Muscle layer of colon (tissue), 2 donors: ENCODE measurements at regions not wholly inside any gene's neighbourhood (a gene's known extent, or its start where the extent isn't known, plus 50 kb on each side); places are given as distances from the start of the nearest gene placed in this dataset.
"Not testable (repeated sequence)": the region's sequence is repeated elsewhere in the genome, so short reads cannot be mapped to it uniquely, and the experiment has no call there.

ENCODE experiments used
- H3K27ac ChIP-seq: one replicate; pipeline ENCODE4 v1.7.0; 2013; ENCODE audit warnings: low read depth, mild to moderate bottlenecking, low read length, moderate library complexity
- H3K27me3 ChIP-seq, 2 donors: one replicate each; pipeline ENCODE4 v1.7.0; 2013; ENCODE audit warnings: low read length in 2 of 2, mild to moderate bottlenecking in 2 of 2; ENCODE audit not compliant: insufficient read depth in 2 of 2, control insufficient read depth in 1 of 2
- H3K36me3 ChIP-seq: one replicate; pipeline ENCODE4 v1.7.0; 2013; ENCODE audit warnings: mild to moderate bottlenecking, low read length; ENCODE audit not compliant: insufficient read depth
- H3K4me1 ChIP-seq: one replicate; pipeline ENCODE4 v1.7.0; 2013; ENCODE audit warnings: mild to moderate bottlenecking, low read length; ENCODE audit not compliant: insufficient read depth
- H3K4me3 ChIP-seq, 2 donors: one replicate each; pipeline ENCODE4 v1.7.0; 2013; ENCODE audit warnings: low read length in 2 of 2, low read depth in 1 of 2, mild to moderate bottlenecking in 1 of 2, moderate library complexity in 1 of 2
- H3K9ac ChIP-seq: one replicate; pipeline ENCODE4 v1.7.0; 2013; ENCODE audit warnings: low read length
- H3K9me3 ChIP-seq: one replicate; pipeline ENCODE4 v1.7.0; 2013; ENCODE audit warnings: mild to moderate bottlenecking, low read length
- donor health status: abdominal sarcoma.
- donor health status: Adenocarcinoma of cecum.

DNA sequence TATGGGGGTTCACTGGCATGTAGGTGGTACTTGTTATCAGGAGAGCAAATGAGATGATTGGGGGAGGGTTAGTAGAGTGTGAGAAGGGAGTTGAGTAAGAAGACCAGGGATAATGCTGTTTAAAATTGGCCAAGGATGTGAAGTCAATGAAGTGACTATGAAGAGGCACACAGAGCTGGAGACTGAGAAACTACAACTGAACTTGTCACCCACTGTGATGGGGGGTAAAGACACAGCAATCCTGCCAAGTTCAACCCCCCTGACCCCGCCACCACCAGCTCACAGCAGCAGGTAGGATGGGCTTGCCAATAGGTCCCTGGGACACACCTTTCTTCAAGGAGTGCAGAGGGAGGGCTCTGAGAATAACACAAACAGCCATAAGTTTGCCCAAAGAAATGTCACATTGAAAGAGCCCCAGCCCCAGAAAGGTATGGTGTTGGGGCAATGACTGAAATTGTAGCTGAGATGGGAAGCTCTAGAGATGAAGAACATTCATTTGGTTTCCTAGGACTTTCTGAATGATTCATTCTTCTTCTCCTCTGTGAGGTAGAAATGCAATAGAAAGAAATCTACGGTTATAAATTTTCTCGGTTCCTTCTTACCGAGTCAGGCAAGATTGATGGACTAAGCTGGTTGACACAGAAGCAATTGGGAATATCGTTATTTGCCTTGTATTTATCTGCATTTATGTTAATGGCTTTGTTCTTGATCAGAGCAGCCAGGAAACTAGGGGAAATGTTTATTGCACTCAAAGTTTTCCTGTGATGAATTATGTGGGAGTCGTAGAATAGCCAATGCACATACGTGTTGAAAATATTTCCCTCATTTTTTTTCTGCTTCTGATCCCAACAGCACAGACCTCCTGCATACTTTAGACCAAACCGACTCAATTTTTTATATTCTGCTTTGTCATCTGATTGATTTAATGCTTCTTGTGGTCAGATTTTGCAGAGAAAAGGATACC is 595.2 kb upstream of the CDH11 start:
- Histone ChIP-seq H3K4me3 (no peak overlapping the region), H3K4me1 (no peaks in the 10 kb centered on the region), H3K9ac (no peak overlapping the region), H3K36me3 (no peaks in the 10 kb centered on the region), H3K9me3 (no peaks in the 10 kb centered on the region), H3K27ac (no peak overlapping the region), H3K27me3 (no peaks in the 10 kb centered on the region)

GRCh38 chr16:65713181-65713808 is 591.4 kb upstream of the CDH11 start:
- no peak overlapping the region for H3K9ac ChIP-seq

DNA sequence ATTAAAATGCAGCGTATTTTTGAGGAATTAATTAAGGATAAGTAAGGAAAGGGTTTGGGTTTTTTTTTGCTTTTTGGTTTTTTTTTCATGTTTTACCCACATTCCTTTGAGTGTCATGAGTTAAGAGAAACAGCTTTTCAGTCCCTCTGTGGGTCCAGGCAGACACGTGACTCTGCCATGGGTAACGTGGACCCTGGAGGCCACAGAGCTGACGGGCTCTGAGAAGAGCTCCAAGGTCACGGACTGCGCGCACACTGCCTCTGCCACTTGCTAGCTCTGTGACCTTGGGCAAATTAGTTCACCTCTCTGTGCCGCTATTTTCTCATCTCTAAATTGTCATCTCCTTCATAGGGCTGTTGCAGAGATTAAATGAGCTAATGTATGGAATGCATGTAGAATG is 588.2 kb upstream of the CDH11 start:
- H3K9ac ChIP-seq = no peak overlapping the region
- no peaks in the 10 kb centered on the region for H3K36me3 ChIP-seq
- H3K9me3 ChIP-seq = no peaks in the 10 kb centered on the region
- H3K27me3 ChIP-seq = no peaks in the 10 kb centered on the region
- no peak overlapping the region for H3K4me3 ChIP-seq
- H3K4me1 ChIP-seq = no peaks in the 10 kb centered on the region
- no peak overlapping the region for H3K27ac ChIP-seq

More at GRCh38 chr16:65713181-65713808, 591.4 kb upstream of the CDH11 start:
- no peaks in the 10 kb centered on the region for H3K4me1 ChIP-seq
- H3K27me3 ChIP-seq = no peaks in the 10 kb centered on the region
- no peaks in the 10 kb centered on the region for H3K36me3 ChIP-seq
- no peak overlapping the region for H3K4me3 ChIP-seq
- H3K9me3 ChIP-seq = no peaks in the 10 kb centered on the region
- H3K27ac ChIP-seq = no peak overlapping the region

DNA sequence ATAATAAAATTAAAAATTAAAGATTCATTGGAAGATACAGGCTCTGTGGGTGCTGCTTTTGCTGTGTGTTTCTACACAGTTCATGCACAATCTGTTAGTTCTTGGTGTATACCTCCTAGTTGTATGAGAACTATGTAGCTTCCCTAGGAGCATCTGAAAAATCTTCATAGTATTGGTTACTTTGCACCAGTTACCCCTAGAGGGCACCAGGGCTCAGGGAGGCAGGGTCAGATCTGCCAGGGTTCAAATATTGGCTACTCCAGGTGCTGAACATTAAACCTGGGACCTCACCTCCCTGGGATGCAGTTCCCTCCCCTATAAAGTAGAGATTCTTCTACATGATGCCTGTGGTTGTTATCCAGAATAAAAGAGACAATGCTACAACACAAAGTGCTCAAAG is 583.0 kb upstream of the CDH11 start:
- no peak overlapping the region for H3K27ac ChIP-seq
- no peaks in the 10 kb centered on the region for H3K27me3 ChIP-seq
- no peak overlapping the region for H3K4me3 ChIP-seq
- H3K9me3 ChIP-seq = no peaks in the 10 kb centered on the region
- no peak overlapping the region for H3K9ac ChIP-seq
- no peaks in the 10 kb centered on the region for H3K4me1 ChIP-seq
- H3K36me3 ChIP-seq = no peaks in the 10 kb centered on the region

DNA sequence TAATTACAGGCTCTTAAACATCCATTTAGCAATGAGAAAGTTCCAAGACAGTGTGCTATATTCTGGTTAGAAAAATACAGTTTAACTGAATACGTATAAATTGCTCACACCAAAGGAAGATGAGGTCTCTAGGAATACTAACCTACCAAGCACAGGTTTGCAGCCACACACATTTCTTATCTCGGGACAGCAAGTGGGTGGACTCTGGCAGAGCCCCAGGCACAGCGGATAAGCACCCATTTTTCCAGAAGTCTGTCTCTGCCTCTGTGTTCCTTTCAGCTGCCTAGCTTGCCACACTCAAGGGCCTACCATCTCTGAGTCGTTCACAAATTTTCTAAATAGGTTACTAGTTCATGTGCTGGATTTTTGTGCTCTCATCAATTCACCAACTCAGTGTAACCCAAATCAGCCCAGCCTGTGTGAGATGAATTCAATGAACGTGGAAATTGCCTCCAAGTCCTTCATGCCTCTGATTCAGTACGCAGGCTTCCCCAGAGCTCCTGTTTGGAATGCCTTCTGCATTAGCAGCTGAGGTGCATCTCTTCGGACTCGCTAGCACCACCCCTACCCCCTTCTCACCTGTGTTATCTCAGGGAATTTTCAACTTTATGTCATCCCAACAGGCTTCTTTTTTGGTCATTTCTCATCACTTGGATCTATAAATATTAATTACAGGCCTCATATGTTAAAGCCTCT is 581.0 kb upstream of the CDH11 start:
- Histone ChIP-seq H3K27ac (no peak overlapping the region), H3K36me3 (no peaks in the 10 kb centered on the region), H3K9ac (no peak overlapping the region), H3K27me3 (no peaks in the 10 kb centered on the region), H3K9me3 (no peaks in the 10 kb centered on the region), H3K4me3 (no peak overlapping the region), H3K4me1 (no peaks in the 10 kb centered on the region)

GRCh38 chr16:65700596-65700995 is 578.7 kb upstream of the CDH11 start:
- H3K27ac ChIP-seq = no peak overlapping the region
- no peaks in the 10 kb centered on the region for H3K9me3 ChIP-seq
- H3K36me3 ChIP-seq = no peaks in the 10 kb centered on the region
- H3K4me3 ChIP-seq = no peak overlapping the region
- H3K4me1 ChIP-seq = no peaks in the 10 kb centered on the region
- H3K27me3 ChIP-seq = no peaks in the 10 kb centered on the region
- no peak overlapping the region for H3K9ac ChIP-seq

DNA sequence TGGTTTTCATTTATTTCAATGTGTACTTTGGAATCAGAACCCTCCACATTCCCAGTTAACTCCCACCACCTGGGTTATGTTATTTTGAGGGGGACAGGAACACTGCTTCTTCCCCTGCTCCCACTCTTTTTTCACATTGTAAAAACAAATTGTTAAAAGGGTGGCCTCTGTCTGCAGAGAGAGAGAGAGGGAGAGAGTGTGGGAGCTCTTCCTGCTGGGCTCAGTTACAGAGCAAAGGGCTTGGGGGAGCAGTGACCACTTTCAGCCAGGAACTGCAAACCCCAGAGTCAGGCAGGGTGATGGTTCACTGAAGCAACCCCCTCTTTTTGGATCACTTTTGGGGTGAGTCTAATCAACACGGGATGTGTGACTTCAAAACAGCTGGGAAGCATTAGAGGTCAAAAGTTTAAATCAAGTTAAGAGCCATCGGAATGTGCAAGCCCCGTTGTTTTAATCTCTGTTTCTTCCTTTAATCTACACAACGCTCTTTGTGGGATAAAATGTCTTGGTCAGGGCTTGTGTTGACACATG is 577.0 kb upstream of the CDH11 start:
- Histone ChIP-seq H3K4me3 (no peak overlapping the region), H3K4me1 (no peaks in the 10 kb centered on the region), H3K9ac (no peak overlapping the region), H3K9me3 (no peaks in the 10 kb centered on the region), H3K36me3 (no peaks in the 10 kb centered on the region), H3K27ac (no peak overlapping the region), H3K27me3 (no peaks in the 10 kb centered on the region)

DNA sequence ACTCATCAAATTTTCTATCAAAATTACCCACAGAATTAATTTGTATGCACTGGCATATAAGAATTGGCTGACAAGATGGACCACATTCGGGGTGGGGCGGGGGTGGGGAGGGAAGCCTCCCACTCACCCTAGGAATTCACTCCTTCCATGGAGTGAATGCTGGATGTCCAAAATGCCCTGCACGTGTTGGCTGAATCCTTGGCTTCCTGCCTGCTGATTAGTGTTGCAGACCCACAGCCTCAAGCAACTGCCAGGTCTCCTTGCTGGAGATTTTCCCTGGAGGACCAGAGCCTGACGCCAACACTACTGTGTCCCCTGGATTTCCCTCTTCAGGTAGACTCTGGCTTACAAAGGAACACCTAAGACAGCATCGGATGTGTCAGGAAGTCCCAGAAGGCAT is 575.7 kb upstream of the CDH11 start:
- Histone ChIP-seq H3K27ac (no peak overlapping the region), H3K27me3 (no peaks in the 10 kb centered on the region), H3K9ac (no peak overlapping the region), H3K4me3 (no peak overlapping the region), H3K9me3 (no peaks in the 10 kb centered on the region), H3K36me3 (no peaks in the 10 kb centered on the region), H3K4me1 (no peaks in the 10 kb centered on the region)

DNA sequence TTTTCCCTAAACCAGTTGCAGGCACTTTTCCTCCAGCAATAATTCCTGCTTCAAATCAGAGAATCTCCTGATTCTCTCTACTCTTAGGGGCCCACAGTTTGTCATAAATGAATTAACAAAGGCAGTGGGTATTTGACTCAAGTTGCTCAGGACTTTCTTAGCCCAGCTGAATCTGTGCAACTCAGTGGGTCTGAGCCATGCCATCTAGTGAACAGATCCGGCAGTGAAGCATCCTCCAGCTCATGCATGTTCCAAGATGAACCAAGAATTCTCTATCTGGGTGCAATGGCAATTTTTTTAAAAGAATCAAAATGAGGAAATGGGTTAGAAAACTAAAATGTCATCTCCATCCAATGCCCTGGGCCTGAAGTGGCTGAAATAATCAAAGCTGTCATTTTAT is 575.2 kb upstream of the CDH11 start:
- H3K27me3 ChIP-seq = no peaks in the 10 kb centered on the region

DNA sequence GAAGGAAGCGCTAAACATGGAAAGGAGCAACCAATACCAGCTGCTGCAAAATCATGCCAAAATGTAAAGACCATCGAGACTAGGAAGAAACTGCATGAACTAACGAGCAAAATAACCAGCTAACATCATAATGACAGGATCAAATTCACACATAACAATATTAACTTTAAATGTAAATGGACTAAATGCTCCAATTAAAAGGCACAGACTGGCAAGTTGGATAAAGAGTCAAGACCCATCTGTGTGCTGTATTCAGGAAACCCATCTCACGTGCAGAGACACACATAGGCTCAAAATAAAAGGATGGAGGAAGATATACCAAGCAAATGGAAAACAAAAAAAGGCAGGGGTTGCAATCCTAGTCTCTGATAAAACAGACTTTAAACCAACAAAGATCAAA is 570.0 kb upstream of the CDH11 start:
- not testable (repeated sequence) for H3K4me1 ChIP-seq, H3K9ac ChIP-seq, H3K36me3 ChIP-seq, H3K27me3 ChIP-seq, H3K4me3 ChIP-seq, H3K9me3 ChIP-seq, H3K27ac ChIP-seq

More for the DNA sequence above, 575.2 kb upstream of the CDH11 start:
- Histone ChIP-seq H3K27ac (no peak overlapping the region), H3K36me3 (no peaks in the 10 kb centered on the region), H3K9ac (no peak overlapping the region), H3K4me1 (no peaks in the 10 kb centered on the region), H3K9me3 (no peaks in the 10 kb centered on the region), H3K4me3 (no peak overlapping the region)

- H3K9ac ChIP-seq = no peak overlapping the region
- no peaks in the 10 kb centered on the region for H3K9me3 ChIP-seq
- H3K4me3 ChIP-seq = no peak overlapping the region
- H3K4me1 ChIP-seq = no peaks in the 10 kb centered on the region
- no peak overlapping the region for H3K27ac ChIP-seq
- H3K27me3 ChIP-seq = no peaks in the 10 kb centered on the region
- H3K36me3 ChIP-seq = no peaks in the 10 kb centered on the region
These were observed 567.9 kb upstream of the CDH11 start for GRCh38 chr16:65689726-65690125.
